AG04450 (cell line): ENCODE measurements at regions not wholly inside any gene's neighbourhood (a gene's known extent, or its start where the extent isn't known, plus 50 kb on each side); places are given as distances from the start of the nearest gene placed in this dataset.

Experiments used
- CTCF ChIA-PET: fragments of 300-600, 350-600 bp; formaldehyde crosslinking; extraction: SDS; loops from one replicate; lab custom pipeline; 2022; ENCODE audit warnings: antibody characterized with exemption, inconsistent platforms; lab: Charles Lee
- POLR2A ChIA-PET: fragments of 350-600 bp; formaldehyde crosslinking; extraction: SDS; loops from one replicate; lab custom pipeline; 2021; ENCODE audit warnings: antibody characterized with exemption, inconsistent platforms; lab: Yijun Ruan, JAX
- DNase-seq: peaks from one replicate; pipeline ENCODE4 v3.0.0-alpha.2; 2011; ENCODE audit warnings: low read depth, low spot score
- H3K27ac ChIP-seq: one replicate; pipeline ENCODE4 v1.5.1; 2012; ENCODE audit warnings: low read depth, low read length, control low read depth
- H3K27me3 ChIP-seq: one replicate; pipeline ENCODE4 v1.6.0; 2012; ENCODE audit warnings: low read length; ENCODE audit not compliant: control insufficient read depth, insufficient read depth
- H3K4me3 ChIP-seq: 2 replicates; pipeline ENCODE4 v1.5.1; 2011; ENCODE audit warnings: mild to moderate bottlenecking, low read depth, low read length, control low read depth
- H3K9me3 ChIP-seq: 2 replicates; pipeline ENCODE4 v1.5.1; 2012; ENCODE audit warnings: low read length; ENCODE audit not compliant: control insufficient read depth, insufficient read depth
- TF ChIP-seq, protein P1 (sequence below): IDR thresholded peaks from 2 replicates; pipeline ENCODE4 v1.5.1; 2011; ENCODE audit warnings: low read depth, low read length, control low read depth, inconsistent platforms

GRCh38 chr10:4215963-4216575 lies 431.1 kb upstream of the KLF6 start:
- no peaks in the 10 kb centered on the region for H3K27me3 ChIP-seq
- H3K4me3 ChIP-seq = no peak overlapping the region
- CTCF ChIA-PET = no interaction called here
- H3K9me3 ChIP-seq = no peaks in the 10 kb centered on the region
- POLR2A ChIA-PET = no interaction called here
- no peak overlapping the region for H3K27ac ChIP-seq
- TF ChIP-seq, protein P1, sequence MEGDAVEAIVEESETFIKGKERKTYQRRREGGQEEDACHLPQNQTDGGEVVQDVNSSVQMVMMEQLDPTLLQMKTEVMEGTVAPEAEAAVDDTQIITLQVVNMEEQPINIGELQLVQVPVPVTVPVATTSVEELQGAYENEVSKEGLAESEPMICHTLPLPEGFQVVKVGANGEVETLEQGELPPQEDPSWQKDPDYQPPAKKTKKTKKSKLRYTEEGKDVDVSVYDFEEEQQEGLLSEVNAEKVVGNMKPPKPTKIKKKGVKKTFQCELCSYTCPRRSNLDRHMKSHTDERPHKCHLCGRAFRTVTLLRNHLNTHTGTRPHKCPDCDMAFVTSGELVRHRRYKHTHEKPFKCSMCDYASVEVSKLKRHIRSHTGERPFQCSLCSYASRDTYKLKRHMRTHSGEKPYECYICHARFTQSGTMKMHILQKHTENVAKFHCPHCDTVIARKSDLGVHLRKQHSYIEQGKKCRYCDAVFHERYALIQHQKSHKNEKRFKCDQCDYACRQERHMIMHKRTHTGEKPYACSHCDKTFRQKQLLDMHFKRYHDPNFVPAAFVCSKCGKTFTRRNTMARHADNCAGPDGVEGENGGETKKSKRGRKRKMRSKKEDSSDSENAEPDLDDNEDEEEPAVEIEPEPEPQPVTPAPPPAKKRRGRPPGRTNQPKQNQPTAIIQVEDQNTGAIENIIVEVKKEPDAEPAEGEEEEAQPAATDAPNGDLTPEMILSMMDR = no peak
- DNase-seq = no peak

GRCh38 chr10:4215485-4215884 lies 430.5 kb upstream of the KLF6 start:
- no peaks in the 10 kb centered on the region for H3K27me3 ChIP-seq
- no peak overlapping the region for H3K27ac ChIP-seq
- no peak for DNase-seq
- H3K9me3 ChIP-seq = no peaks in the 10 kb centered on the region
- POLR2A ChIA-PET = no interaction called here
- CTCF ChIA-PET = no interaction called here
- no peak overlapping the region for H3K4me3 ChIP-seq
- TF ChIP-seq, protein P1 = no peak

- no peaks in the 10 kb centered on the region for H3K27me3 ChIP-seq
- TF ChIP-seq, protein P1 = no peak
- H3K9me3 ChIP-seq = no peaks in the 10 kb centered on the region
- ChIA-PET POLR2A (no interaction called here), CTCF (interaction anchor here (1.0 kb wide), 1 partner anchor 552 kb away, joined by 3 read pairs; no protein-coding TSS in a partner anchor)
- no peak overlapping the region for H3K27ac ChIP-seq
- no peak overlapping the region for H3K4me3 ChIP-seq
- DNase-seq = no peak
These were observed 429.9 kb upstream of the KLF6 start for GRCh38 chr10:4214908-4215307.

DNA sequence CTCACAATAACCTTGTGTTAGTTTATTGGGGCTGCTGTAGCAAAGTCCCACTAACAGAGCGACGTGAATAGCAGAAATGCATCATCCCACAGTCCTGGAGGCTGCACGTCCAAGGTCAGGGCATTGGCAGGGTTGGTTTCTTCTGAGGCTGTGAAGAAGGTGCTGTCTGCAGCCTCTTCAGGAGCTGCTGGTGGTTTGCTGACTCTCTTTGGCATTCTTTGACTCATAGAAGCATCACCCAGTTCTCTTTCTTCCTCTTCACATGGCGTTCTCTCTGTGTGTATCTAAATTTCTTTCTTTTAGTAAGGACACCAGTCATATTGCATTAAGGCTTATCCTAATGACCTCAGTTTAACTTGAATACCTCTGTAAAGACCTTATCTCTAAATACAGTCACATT lies 428.4 kb upstream of the KLF6 start:
- CTCF ChIA-PET = interaction anchor here (0.6 kb wide), 1 partner anchor 219 kb away, joined by 3 read pairs; no protein-coding TSS in a partner anchor

DNA sequence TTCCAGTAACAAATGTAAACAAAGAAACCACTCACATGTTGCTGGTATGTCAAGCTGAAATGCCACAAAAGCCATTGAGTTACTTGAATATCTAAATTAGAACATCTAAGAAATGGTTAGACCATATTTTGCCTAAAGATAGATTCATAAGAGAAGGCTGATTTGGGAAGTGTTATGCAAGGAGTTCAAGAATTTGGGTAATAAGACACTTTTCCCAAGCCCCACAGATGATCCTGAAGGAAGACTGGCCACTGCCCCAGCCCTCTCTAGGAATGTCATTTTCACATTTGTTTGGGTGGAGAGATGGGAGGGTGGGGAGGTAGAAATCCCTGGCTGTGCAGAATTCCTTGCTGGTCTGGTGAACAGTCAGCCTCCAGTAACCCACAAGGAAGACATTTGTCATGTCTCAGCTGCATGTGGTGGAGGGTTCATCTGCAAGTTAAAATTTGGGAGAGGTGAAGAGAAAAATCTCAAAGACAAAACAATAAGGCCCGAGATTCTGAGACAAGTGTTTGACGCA lies 427.2 kb upstream of the KLF6 start:
- TF ChIP-seq, protein P1 = no peak
- DNase-seq = no peak
- Histone ChIP-seq H3K4me3 (no peak overlapping the region), H3K27me3 (no peaks in the 10 kb centered on the region), H3K9me3 (no peaks in the 10 kb centered on the region), H3K27ac (no peak overlapping the region)
- ChIA-PET POLR2A (no interaction called here), CTCF (no interaction called here)

More for the DNA sequence above, 428.4 kb upstream of the KLF6 start:
- H3K27ac ChIP-seq = no peak overlapping the region
- no peaks in the 10 kb centered on the region for H3K9me3 ChIP-seq
- TF ChIP-seq, protein P1 = no peak
- H3K27me3 ChIP-seq = no peaks in the 10 kb centered on the region
- no peak for DNase-seq
- no peak overlapping the region for H3K4me3 ChIP-seq
- POLR2A ChIA-PET = no interaction called here
